ENCODE measurements at regions not wholly inside any gene's neighbourhood (a gene's known extent, or its start where the extent isn't known, plus 50 kb on each side); places are given as distances from the start of the nearest gene placed in this dataset.
"Not testable (repeated sequence)": the region's sequence is repeated elsewhere in the genome, so short reads cannot be mapped to it uniquely, and the experiment has no call there.

- no peak for DNase-seq (ENCODE audit: low read depth in 2 of 3, low spot score in 1 of 3)
Observed at GRCh38 chr2:16031058-16031847, 90.9 kb downstream of the MYCN start.

GRCh38 chr2:16030206-16031057 lies 90.1 kb downstream of the MYCN start:
- DNase-seq (ENCODE audit: low read depth in 2 of 3, low spot score in 1 of 3) = no peak

- DNase-seq (ENCODE audit: low read depth in 2 of 3, low spot score in 1 of 3) = no peak
Observed at GRCh38 chr2:16028644-16029043, 88.3 kb downstream of the MYCN start.

- no peak for DNase-seq (ENCODE audit: low read depth in 2 of 3, low spot score in 1 of 3)
Observed at GRCh38 chr2:16026816-16027501, 86.6 kb downstream of the MYCN start.

- no peak for DNase-seq (ENCODE audit: low read depth in 2 of 3, low spot score in 1 of 3)
Observed at GRCh38 chr2:16025876-16026640, 85.7 kb downstream of the MYCN start.

- no peak for DNase-seq (ENCODE audit: low read depth in 2 of 3, low spot score in 1 of 3)
Observed at GRCh38 chr2:16025211-16025875, 85.0 kb downstream of the MYCN start.

- not testable (repeated sequence) for DNase-seq (ENCODE audit: low read depth in 2 of 3, low spot score in 1 of 3)
Observed at GRCh38 chr2:16024628-16025027, 84.3 kb downstream of the MYCN start.

- DNase-seq (ENCODE audit: low read depth in 2 of 3, low spot score in 1 of 3) = no peak
Observed at GRCh38 chr2:16023506-16024360, 83.4 kb downstream of the MYCN start.

GRCh38 chr2:16022548-16023240 lies 82.3 kb downstream of the MYCN start:
- no peak for DNase-seq (ENCODE audit: low read depth in 2 of 3, low spot score in 1 of 3)

- no peak for DNase-seq (ENCODE audit: low read depth in 2 of 3, low spot score in 1 of 3)
Observed at GRCh38 chr2:16021611-16022363, 81.4 kb downstream of the MYCN start.

- DNase-seq (ENCODE audit: low read depth in 2 of 3, low spot score in 1 of 3) = no peak
Observed at GRCh38 chr2:16020389-16021008, 80.1 kb downstream of the MYCN start.

GRCh38 chr2:16019617-16020351 lies 79.4 kb downstream of the MYCN start:
- no peak for DNase-seq (ENCODE audit: low read depth in 2 of 3, low spot score in 1 of 3)

GRCh38 chr2:16019060-16019480 lies 78.7 kb downstream of the MYCN start:
- DNase-seq (ENCODE audit: low read depth in 2 of 3, low spot score in 1 of 3) = no peak

- DNase-seq (ENCODE audit: low read depth in 2 of 3, low spot score in 1 of 3) = no peak
Observed at GRCh38 chr2:16018277-16019059, 78.1 kb downstream of the MYCN start.

- no peak for DNase-seq (ENCODE audit: low read depth in 2 of 3, low spot score in 1 of 3)
Observed at GRCh38 chr2:16016282-16016681, 75.9 kb downstream of the MYCN start.

- no peak for DNase-seq (ENCODE audit: low read depth in 2 of 3, low spot score in 1 of 3)
Observed at GRCh38 chr2:16015903-16016265, 75.5 kb downstream of the MYCN start.
